HG03175 (cell line): ENCODE measurements at regions not wholly inside any gene's neighbourhood (a gene's known extent, or its start where the extent isn't known, plus 50 kb on each side); places are given as distances from the start of the nearest gene placed in this dataset.

ENCODE experiments used
- ATAC-seq: cut with Tn5 transposase; IDR thresholded peaks from one replicate; pipeline ENCODE4 v1.9.1; 2021; ENCODE audit warnings: mild to moderate bottlenecking, moderate library complexity; ENCODE audit not compliant: unreplicated experiment

GRCh38 chr12:69092137-69092536, 147.2 kb upstream of the CPSF6 start:
- ATAC-seq = no peak

GRCh38 chr12:69094606-69095216, 144.7 kb upstream of the CPSF6 start:
- no peak for ATAC-seq

GRCh38 chr12:69095765-69096477, 143.4 kb upstream of the CPSF6 start:
- ATAC-seq = no peak

- no peak for ATAC-seq
Observed at GRCh38 chr12:69096669-69097335, 142.6 kb upstream of the CPSF6 start.

- no peak for ATAC-seq
Observed at GRCh38 chr12:69097619-69098368, 141.6 kb upstream of the CPSF6 start.

- no peak for ATAC-seq
Observed at GRCh38 chr12:69099201-69099837, 140.1 kb upstream of the CPSF6 start.

- ATAC-seq = no peak
Observed at GRCh38 chr12:69101505-69101904, 137.9 kb upstream of the CPSF6 start.

- ATAC-seq = peak; percentile 38
Observed at GRCh38 chr12:69102856-69103255, 136.5 kb upstream of the CPSF6 start.

GRCh38 chr12:69105101-69105962, 134.0 kb upstream of the CPSF6 start:
- ATAC-seq = no peak

- ATAC-seq = no peak
Observed at GRCh38 chr12:69106482-69107118, 132.8 kb upstream of the CPSF6 start.

- no peak for ATAC-seq
Observed at GRCh38 chr12:69107541-69107940, 131.8 kb upstream of the CPSF6 start.

GRCh38 chr12:69108037-69108436, 131.3 kb upstream of the CPSF6 start:
- no peak for ATAC-seq

GRCh38 chr12:69112616-69113015, 126.8 kb upstream of the CPSF6 start:
- no peak for ATAC-seq

- ATAC-seq = no peak
Observed at GRCh38 chr12:69115099-69115498, 124.3 kb upstream of the CPSF6 start.

- ATAC-seq = no peak
Observed at GRCh38 chr12:69115951-69116350, 123.4 kb upstream of the CPSF6 start.

- ATAC-seq = no peak
Observed at GRCh38 chr12:69117566-69118266, 121.7 kb upstream of the CPSF6 start.

GRCh38 chr12:69118516-69118915, 120.9 kb upstream of the CPSF6 start:
- ATAC-seq = no peak

GRCh38 chr12:69119770-69120169, 119.6 kb upstream of the CPSF6 start:
- ATAC-seq = no peak

GRCh38 chr12:69120354-69120753, 119.0 kb upstream of the CPSF6 start:
- ATAC-seq = no peak
